Dermis blood vessel endothelial cell (primary cell): ENCODE measurements at regions not wholly inside any gene's neighbourhood (a gene's known extent, or its start where the extent isn't known, plus 50 kb on each side); places are given as distances from the start of the nearest gene placed in this dataset.

Experiments
- DNase-seq: peaks from one replicate; pipeline ENCODE4 v3.0.0; 2010

DNA sequence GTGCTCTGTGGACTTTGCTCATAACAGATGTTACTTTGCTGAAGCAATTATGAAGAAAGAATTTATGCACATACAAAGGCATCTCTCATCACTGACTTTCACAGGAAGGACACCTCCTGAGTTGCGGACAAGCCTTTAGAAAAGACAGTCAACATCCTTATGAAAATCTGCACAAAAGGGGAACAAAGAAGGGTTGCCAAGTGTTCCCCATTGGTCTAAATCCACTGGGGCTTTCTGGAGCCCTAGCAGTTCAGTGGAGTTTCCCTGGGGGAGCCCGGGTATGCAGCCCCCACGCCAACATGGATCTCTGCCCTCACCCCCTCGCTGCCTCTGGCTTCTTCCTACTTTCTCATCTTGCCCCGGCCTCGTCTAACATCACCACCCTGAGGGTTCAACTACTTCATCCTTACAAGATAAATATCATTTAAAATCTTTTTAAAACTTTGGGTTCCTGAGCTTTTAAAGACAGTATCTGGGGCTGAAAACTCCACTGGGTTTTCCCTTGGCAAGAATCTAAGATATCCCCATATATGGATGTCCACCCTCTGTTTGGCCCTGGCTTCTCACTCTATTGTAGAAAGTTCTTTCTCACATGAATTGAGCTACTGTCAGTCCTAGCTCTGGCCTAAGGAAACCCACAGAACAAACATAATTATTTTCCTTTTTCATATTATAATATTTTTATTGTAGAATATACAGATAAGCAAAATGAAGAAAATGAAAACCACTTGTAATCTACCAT is 207.9 kb upstream of the RGMA start:
- DNase-seq: no peak

DNA sequence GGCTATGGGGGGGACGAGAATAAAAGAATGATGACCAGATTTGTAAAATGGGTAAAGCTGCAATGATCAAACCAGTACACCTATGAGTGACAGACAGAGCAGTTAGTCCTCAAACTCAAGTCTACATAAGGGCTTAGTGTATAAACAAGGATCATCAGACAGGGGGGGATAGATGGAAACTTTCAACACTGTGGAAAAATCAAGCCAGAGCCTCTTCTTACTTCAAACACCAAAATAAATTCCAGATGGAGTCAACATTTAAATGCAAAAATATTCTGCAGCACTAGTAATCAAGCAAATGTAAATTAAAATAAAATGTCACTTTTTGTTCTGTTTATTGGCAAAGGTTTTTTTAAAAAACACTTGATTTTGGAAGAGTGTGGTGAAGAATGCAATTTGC is 205.9 kb upstream of the RGMA start:
- DNase-seq: no peak

DNA sequence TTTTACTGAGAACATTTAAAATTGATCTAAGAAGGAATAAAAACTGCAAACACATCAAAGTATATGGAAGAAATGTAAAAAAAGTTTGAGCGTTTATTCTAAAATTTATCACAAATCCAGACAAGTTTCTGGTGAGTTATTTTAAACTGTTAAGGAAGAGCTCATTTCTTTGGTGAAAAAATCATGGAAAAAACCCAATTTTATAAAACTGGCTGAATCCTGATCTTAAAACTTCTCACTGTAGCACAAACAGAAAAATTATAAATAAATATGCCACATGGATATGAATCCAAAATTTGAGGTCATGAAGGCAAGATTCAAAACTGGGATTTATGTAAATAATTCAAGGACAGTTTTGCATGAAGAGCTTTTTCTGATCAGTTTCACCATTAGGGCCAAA is 205.1 kb upstream of the RGMA start:
- no peak for DNase-seq

DNA sequence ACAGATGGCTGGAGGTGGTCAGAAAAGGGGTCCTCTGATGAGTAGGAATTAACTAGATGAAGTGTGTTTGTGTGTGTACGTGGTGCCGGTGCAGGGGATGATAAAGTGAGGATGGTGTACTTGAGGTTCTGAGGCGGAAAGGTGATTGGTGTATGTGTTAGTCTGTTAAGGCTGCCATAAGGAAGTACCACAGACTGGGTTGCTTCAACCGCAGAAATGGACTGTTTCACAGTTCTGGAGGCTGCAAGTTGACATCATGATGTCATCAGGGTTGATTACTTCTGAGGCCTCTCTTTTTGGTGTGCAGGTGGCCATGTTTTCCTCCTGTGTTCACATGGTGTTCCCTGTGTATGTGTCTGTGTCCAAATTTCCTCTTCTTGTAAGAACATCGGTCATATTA is 202.4 kb upstream of the RGMA start:
- DNase-seq: no peak

DNA sequence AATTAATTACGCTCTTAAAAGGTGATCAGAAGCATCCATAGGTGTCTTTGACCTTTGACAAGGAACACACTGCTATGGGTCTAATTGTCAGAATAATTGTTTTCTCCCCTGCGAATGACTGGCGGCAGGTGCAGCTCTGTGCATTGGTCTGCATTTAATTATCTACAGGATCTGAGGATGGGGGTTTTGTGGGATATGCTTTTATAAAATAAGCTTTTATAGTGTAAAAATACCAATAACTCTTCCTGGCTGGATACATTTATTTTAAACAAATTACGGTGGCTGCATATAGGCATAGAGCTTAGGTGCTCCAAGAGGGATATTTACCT is 201.6 kb upstream of the RGMA start:
- DNase-seq: no peak

DNA sequence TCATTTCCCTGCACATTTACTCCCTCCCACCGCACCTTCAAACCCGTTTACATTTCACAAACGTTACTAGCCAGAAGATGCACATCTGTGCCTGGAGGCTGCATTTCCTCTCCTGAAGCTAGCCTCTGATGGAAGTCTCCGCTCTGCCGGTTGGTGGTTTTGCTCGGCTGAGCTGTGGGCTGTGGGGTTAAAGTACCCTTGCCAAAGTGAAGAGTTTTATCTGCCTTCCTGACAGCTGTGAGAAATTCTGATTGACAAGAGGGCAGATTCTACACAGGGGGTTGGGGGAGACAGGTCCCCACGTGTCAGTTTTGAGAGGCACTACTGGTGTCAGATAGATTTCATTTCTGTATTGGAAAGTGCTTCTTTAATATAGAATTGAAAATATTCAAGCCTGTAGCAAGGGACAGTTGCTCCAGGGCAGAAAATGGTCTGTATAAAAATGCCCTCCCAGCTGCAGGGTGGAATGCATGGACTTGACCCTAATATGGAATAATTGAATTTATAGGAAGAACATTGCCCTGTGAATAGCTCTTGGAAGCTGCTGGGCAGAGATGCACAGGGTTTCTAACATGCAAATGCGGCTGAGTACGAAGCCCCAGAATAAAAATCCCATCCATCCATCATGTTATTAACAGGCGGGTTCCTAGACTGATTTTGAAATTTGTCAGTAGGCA is 201.1 kb upstream of the RGMA start:
- DNase-seq: no peak

DNA sequence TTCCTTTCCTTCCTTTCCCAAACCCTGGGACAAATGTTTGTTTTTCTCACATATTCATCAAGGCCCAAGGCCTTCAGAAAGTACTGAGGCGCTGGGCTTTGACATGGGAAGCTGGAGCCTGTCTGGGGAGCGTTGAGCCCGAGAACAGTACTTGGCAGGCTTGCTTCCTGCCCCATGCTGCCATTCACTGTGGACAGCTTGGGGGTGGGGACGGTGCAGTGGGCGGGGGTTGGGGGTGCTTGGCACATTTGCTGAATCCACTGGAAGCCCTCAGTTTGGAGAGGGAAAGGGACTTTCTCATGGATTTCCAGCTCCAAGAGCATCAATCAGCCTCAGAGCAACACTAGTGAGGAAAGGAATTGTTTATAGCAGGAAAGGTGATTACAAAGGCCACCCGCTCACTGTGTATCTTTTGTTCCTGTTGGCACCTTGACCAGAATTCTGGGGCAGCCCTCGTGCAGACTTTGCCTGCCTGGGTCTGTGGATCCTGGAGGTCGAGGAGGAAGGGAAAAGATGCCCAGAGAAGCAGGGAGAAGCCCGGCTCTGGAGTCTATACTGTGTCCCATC is 199.8 kb upstream of the RGMA start:
- no peak for DNase-seq

DNA sequence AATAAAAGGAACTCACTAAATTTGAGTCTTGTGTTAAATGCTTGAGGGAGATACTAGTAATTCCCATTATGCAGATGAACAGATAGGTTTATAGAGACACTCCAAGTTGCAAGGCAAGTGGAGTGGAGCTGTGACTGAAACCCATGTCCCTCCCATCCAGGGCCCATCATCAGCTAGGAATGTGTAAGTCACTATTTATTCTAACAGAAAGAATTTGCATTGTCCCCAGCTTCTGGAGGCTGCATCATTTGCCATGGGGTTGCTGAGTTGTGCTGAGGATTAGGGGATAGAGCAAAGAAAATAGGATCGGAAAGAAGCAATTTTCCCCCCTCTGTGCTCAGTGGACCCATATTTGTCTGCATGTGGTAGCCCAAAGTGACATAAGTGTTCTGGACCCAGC is 197.4 kb upstream of the RGMA start:
- no peak for DNase-seq

DNA sequence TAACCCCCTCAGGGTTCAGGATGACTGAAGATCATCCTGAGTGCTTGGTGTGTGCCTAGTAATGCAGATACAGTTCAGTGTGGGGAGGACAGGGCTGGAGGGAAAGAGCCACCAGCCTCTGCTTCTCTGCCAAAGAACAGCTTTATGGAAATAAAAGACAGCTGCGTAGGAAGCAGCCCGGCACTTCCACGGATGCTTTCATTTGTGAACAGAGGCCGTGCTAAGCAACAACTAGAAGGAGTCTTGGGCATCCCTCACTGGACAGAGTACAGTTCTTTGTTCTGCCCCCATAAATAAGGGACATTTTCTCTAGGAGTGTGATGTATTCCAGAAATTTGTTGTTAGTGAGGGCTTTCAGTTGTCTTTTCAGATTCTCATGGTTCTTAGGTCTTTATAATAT is 194.8 kb upstream of the RGMA start:
- no peak for DNase-seq

DNA sequence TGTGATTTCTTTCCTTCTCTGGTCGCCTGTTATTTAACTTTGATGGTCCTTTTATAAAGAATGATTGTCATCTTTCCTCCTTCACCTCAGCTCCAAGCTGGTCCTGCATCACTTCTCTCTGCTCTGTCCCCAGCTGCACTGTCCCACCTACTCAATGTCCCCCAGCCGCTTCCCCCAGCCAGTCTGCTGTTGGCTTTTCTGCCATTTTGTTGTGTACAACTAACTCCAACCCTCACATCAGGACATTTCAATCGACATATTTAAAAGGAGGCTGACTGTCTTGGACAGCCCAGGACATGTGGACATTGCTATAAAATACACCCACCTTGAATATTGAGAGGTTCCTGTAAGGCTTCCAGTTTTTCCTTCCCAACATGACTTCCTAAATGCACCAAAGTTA is 193.8 kb upstream of the RGMA start:
- DNase-seq: no peak

DNA sequence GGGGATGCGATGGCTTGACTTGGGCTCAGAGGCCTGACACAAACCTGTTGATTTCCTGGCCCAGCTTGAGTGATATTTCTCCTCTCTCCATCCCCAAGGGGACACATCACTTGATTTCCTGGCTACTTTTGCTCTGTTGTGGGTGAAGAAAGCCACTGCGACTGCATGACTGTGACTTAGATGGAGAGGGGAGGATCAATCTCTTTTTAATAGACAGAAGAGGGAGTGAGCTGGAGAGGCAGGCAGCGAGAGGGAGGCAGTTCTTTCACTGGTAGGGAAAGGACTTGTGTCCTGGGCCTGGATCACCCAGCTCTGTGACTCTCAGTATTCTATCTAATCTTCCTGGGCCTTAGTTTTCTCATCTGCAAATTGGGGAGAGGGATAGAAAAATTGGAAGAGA is 189.8 kb upstream of the RGMA start:
- DNase-seq: no peak

DNA sequence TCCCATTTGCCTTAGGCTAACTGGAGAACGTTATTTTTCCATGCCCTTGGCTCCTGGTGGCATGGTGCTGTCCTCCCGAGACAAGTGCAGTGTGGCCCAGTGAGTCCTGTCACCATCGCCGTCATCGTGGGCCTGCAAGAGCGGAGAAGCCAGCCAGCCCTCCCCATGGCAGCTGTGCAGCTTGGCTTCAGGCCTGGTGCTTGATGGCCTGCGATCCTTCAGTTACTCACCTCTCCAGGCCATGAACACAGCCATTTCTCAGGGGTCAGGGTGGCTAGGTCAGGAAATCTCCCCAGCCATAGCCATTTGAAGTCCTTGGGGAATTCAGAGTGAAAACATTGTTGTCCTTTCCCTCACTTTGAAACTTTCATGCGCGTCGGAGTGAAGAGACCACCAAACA is 189.0 kb upstream of the RGMA start:
- no peak for DNase-seq

DNA sequence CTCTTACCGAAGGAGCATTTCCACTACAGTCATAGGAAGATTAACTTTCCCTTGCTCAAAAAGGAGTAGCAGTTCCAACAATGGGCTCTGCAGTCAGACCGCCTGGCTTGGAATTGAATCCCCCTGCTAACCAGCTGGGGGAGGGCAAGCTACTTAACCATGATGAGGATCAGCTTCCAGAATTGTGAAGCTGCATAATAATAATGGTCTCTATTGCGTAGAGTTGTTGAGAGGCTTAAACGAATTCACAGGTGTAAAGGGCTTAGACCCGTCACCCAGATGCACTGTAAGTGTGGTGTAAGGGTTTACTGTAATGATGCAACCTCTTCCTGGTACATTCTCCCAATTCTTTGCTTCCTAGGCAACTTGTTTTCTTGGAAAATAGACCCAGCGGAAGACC is 185.2 kb upstream of the RGMA start:
- DNase-seq: no peak

DNA sequence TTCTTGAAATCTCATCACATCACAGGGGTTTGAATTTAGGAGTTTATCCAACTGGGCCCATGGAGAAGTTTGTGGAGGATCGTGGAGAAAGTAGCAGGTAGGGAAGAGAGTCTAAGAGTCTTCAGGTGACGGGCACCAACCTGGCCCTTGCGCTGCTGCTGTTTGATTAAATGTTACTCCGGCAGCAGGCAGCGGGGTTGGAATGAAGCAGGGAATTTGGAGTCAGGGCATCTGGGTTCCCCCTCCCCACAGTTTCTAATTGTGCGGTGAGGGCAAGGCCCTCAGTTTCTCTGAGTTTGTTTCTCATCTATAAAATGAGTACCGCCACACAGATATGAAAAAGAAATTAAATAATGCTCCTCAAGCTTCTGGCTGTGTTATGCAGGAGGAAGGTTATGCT is 182.9 kb upstream of the RGMA start:
- no peak for DNase-seq

DNA sequence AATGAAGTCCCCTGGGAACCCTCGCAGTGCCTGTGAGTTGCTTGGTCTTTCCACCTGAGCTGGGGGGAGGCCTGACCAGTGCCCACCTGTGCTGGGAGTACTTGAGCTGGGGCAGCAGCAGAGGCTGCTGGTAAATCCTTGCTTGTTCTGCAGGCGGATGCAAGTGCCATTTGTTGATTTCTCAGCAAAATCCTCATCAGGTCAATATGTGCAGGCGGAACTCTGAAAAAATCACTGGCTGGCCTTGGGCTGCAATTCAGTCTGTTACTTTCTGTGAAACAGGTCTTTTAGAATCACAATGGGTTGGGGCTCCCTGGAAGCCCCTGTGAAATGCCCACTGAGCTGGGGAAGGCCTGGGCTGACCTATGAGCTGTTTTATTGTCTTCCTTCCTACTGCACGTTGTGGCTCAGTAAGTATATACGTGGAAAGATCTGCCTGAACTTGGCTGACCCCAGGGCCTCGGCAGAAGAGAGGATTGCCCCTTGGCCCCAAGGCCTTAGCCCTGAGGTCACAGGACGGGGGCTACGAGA is 182.0 kb upstream of the RGMA start:
- no peak for DNase-seq

DNA sequence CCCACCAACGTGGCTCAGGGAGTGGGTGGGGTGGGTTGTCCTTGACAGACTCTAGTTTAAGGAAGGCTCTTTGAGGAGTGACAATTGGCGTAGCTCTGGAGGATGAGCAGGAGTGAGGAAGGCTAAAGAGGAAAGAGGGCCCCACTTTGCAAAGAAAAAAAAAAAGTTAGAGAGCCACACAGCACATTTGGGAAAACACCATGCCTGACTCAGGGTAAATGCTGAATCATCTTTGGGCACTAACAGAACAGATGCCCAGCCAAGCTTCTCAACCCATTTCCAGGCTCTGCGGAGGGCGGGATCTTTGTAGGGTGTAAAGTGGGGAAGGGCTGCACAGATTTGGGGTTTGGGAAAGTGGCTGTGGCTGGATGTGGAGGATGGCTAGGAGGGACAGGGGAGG is 179.1 kb upstream of the RGMA start:
- DNase-seq: no peak

DNA sequence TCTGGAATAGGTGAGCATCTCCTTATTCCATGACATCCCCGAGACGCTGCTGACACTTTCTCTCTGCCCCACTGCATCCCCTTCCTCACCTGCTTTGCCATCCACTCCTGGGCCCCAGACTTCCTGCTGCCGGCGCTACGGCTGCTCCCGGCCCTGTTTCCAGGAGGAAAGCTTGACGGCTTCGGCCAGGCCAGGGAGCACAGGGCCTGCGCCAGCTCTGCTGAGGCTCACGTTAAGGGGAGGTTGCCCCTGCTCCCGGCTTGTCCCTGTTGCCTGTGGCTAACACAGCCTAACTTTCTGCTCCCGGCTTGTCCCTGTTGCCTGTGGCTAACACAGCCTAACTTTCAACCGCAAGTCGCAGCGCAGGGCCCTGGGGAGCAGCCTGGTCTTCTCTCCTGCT is 177.3 kb upstream of the RGMA start:
- DNase-seq: no peak

DNA sequence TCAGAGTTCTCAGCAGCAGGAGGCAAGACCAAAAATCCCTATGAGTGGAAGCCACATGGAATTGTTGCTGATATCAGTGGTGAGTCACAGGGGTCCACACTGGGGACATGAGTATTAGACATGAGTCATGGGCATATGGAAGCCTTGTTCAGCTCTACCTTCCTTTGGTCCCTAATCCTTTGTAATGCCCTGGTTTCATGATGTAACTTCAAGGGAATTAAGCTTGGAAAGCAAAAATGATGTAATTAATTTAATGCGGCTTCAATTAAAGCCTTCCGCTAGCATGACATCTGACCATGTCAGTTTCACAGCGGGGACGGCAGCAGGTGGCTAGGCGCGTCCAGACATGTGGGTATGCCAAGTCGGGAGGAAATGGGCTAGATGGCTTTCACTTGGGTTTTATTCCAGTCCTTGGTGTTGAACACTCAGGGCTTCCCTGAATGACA is 176.1 kb upstream of the RGMA start:
- DNase-seq: no peak

DNA sequence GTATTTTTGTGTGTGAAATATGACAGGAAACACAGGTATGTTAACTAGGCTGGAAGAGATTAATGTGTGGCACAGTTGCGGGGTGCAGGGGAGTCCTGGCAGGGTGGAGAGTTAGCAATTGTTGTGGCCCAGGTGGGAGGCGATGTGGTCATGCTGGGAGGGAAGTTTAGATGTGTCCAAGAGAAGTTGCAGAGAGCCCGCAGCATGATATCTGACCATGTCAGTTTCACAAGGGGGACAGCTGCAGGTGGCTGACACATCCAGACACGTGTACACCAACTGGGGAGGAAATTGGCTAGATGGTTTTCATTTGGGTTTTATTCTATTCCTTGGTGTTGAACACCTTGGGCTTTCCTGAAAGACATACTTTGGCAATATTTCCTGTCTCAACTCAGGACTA is 172.8 kb upstream of the RGMA start:
- no peak for DNase-seq

DNA sequence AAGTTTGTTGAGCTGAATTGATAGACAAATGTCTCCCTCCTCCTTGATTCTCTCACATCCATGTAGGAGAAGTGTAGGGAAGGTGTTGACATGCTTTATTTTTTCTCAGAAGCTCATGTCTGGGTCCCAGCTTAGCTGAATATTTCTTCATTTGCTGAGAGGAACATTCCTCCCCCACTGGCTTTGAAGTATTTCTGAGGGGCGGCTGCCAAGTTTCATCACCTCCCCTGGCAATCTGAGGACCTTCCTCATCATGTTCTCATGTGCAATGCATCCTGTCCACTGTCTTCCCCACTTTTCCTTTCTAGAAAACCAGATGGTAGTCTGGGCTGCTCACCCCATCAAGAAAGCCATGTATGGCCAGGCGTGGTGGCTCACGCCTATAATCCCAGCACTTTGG is 168.9 kb upstream of the RGMA start:
- no peak for DNase-seq

DNA sequence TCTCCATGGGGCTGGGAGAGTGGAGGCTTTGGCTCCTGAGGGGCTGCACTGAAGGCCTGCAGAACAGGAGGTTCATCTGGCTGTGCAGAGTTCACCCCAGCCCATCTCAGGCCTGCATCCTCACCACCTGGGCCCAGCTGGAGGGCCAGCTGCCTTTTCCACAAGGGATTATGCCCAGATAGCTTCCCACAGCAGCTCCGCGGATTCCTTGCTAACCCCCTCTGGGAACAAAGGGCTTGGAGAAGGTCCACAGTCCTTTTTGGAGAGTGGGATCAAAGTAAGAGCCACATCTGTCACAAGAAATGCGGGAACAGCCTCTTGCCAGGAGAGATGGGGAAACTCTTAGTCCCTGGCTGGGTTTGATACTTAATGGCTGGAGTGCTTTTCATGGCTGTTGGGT is 164.7 kb upstream of the RGMA start:
- no peak for DNase-seq

DNA sequence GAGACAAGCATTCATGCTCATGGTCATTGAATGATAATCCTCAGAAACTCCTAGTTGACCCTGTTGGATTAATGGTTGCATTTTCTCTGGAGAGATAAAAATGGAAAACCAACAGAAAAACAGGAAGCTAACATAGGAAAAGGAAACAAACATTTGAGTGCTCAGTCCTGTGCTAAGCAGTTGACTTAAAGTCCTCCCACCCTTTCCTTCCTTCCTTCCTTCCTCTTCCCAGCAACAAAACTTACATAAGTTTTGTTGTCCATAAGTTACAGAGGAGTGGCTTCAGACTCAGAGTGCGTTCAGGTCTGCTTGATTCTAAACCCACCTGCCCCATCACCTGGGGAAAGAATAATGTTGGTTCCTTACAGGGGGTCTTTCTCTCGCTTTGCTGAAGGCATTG is 163.8 kb upstream of the RGMA start:
- DNase-seq: no peak

DNA sequence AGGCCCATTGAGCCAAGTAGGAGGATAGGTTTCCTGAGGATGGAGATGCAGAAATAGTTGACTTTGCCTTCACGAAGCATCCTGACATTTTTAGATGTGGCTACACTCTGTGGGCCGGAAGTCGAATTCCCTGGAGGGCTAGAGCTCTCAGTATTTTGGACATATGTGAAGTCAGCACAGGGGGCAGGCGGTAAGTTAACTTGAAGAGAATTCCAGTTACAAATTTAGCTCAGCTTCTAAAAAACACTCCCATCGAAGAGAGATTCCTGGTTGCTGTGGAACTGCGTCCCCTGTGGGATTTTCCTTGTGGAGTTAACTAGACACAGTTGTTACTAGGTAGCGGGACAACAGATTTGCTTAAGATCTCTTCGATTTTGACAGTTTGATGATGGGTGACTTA is 161.9 kb upstream of the RGMA start:
- no peak for DNase-seq

DNA sequence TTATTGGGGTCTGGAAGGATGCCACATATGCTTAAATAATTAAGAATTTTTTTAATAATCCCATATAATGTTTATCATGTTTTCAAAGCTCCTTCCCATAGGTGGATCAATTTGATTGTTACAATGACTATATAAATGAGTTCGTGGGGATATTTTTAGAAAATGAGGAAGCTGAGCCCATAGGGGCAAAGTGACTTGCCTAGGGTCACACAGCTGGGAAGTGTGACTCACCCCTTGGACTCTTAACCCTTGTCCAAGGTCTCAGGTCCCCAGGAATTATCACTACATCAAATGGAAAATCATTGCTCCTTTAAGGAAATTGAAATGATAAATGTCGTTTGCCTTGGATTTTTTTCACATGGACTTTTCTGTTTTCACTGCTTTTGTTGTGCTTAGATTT is 161.2 kb upstream of the RGMA start:
- DNase-seq: no peak
